ENCODE measurements at regions not wholly inside any gene's neighbourhood (a gene's known extent, or its start where the extent isn't known, plus 50 kb on each side); places are given as distances from the start of the nearest gene placed in this dataset.

DNA sequence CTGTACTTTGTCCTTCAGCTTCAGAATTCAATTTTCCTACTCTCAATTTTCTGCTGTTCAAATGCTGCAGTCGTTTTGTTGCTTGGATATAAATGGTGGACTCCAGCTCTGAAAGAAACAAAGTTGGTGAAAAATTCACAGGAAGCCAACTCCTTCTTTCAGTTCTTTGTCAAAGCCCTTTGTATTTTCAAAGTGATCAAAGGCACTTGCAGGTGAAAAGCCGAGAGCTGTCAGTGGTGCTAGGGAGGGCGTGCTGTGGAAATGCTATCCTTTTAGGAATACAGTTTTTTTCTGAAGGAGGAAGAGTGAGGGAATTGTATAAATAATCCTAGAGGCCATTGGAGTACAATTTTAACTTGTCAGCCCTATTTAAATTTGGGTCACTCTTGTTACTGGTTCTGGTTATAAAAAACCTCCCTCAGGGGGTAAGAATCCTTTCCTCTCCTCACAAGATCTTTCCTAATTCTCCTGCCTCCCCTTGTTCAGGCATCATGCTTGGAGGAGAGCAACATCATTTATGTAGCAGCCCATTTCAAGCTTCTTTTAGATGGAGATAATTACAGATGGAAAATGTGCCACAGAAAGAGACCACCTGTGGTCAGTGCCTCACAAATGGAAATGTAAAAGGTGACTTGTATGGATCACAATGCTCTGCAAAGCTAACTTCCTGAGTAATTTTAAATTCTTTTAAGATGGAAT lies 62.5 kb upstream of the GHR start:
- Histone ChIP-seq H3K9me2 (ENCODE audit: insufficient read depth) (no peaks in the 10 kb centered on the region), H3K4me1 (ENCODE audit: insufficient read depth) (peaks cover 10% of the 10 kb centered on the region), H3K36me3 (ENCODE audit: low read depth) (no peaks in the 10 kb centered on the region), H3K4me2 (ENCODE audit: unreplicated experiment) (no peak overlapping the region), H3K27ac (no peak overlapping the region), H3K27me3 (replicated peaks; ENCODE audit: insufficient read depth) (no peaks in the 10 kb centered on the region; the same call in 1 of the 2 replicates), H2AFZ (no peak overlapping the region), H4K20me1 (ENCODE audit: insufficient read depth) (no peaks in the 10 kb centered on the region), H3K9me3 (ENCODE audit: low read depth) (no peaks in the 10 kb centered on the region), H3K4me3 (no peak overlapping the region), H3K9ac (no peak overlapping the region), H3F3A (ENCODE audit: insufficient read depth) (no peaks in the 10 kb centered on the region), H3K79me2 (ENCODE audit: insufficient read depth) (no peaks in the 10 kb centered on the region)
- no peak for TF ChIP-seq EZH2phosphoT487 (IDR thresholded peaks at IDR 0.05; ENCODE audit: insufficient read depth, low read depth)
- in situ Hi-C loops (cut with MboI), result no loop called here
- WGBS, 2 experiments (ENCODE audit: low coverage in 1 of 2, low lambda C conversion rate in 2 of 2, missing lambda C conversion rate in 2 of 2), result 70 to 73% methylated on average over 3 of the region's 3 CpGs
- DNase-seq, result no peak

DNA sequence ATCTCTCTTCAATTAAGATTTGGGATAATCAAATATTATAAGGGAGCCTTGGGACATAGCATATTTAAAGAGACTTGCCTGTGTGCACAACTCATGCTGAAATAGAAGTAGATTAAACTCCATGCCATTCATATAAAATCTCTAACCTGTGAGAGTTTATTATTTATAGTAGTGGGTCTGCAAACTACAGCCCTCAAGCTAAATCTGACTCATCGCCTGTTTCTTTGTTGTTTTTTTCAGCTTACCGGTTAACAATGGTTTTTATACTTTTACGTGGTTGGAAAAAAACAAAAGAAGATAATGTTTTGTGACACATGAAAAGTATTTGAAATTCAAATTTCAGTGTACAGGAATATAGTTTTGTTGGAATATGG lies 61.9 kb upstream of the GHR start:
- Histone ChIP-seq H3K4me1 (ENCODE audit: insufficient read depth) (peaks cover 10% of the 10 kb centered on the region), H3K27ac (no peak overlapping the region), H4K20me1 (ENCODE audit: insufficient read depth) (no peaks in the 10 kb centered on the region), H3K9me2 (ENCODE audit: insufficient read depth) (no peaks in the 10 kb centered on the region), H2AFZ (no peak overlapping the region), H3K9me3 (ENCODE audit: low read depth) (no peaks in the 10 kb centered on the region), H3K9ac (no peak overlapping the region), H3K4me3 (no peak overlapping the region), H3K79me2 (ENCODE audit: insufficient read depth) (no peaks in the 10 kb centered on the region), H3K36me3 (ENCODE audit: low read depth) (no peaks in the 10 kb centered on the region), H3K4me2 (ENCODE audit: unreplicated experiment) (no peak overlapping the region), H3K27me3 (replicated peaks; ENCODE audit: insufficient read depth) (no peaks in the 10 kb centered on the region; the same call in 1 of the 2 replicates), H3F3A (ENCODE audit: insufficient read depth) (no peaks in the 10 kb centered on the region)
- DNase-seq, result no peak
- in situ Hi-C loops (cut with MboI), result no loop called here
- 84 to 90% methylated on average over 3 of the region's 3 CpGs for whole genome bisulfite sequencing, 2 experiments (ENCODE audit: low coverage in 1 of 2, low lambda C conversion rate in 2 of 2, missing lambda C conversion rate in 2 of 2)
- TF ChIP-seq EZH2phosphoT487 (IDR thresholded peaks at IDR 0.05; ENCODE audit: insufficient read depth, low read depth), result no peak
- no peak for TF ChIP-seq EZH2 (IDR thresholded peaks at IDR 0.05; ENCODE audit: insufficient read depth, poor library complexity, severe bottlenecking)

DNA sequence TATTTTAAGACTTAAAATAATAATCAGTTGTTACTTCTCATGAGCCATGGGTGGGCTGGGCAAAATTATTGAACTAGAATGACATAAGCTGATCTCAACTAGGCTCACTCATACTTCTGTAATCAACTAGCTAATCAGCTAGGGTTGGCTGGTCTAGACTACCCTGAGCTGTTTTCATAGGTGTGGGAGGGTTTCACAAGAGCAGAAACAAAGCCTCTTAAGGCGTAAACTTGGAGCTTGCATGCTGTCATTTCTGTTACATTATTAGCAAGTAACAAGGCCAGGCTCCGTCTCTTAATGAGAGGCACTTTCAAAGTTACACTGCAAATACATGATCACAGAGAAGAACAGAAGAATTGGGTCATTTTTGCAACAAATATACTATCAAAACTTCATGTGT lies 57.2 kb upstream of the GHR start:
- no peaks in the 10 kb centered on the region for H3K9me3 ChIP-seq (ENCODE audit: low read depth)
- in situ Hi-C loops (cut with MboI), result no loop called here
- H3K9ac ChIP-seq, result no peak overlapping the region
- no peak overlapping the region for H3K4me3 ChIP-seq
- H3K9me2 ChIP-seq (ENCODE audit: insufficient read depth), result no peaks in the 10 kb centered on the region
- no peak overlapping the region for H3K4me2 ChIP-seq (ENCODE audit: unreplicated experiment)
- H3K4me1 ChIP-seq (ENCODE audit: insufficient read depth), result no peaks in the 10 kb centered on the region
- no peak for DNase-seq
- no peaks in the 10 kb centered on the region for H3F3A ChIP-seq (ENCODE audit: insufficient read depth)
- no peak overlapping the region for H3K27ac ChIP-seq
- TF ChIP-seq EZH2 (IDR thresholded peaks at IDR 0.05; ENCODE audit: insufficient read depth, poor library complexity, severe bottlenecking) (no peak), EZH2phosphoT487 (IDR thresholded peaks at IDR 0.05; ENCODE audit: insufficient read depth, low read depth) (no peak)
- no peaks in the 10 kb centered on the region for H4K20me1 ChIP-seq (ENCODE audit: insufficient read depth)
- no peaks in the 10 kb centered on the region; the same call in 1 of the 2 replicates for H3K27me3 ChIP-seq (replicated peaks; ENCODE audit: insufficient read depth)
- 55 to 66% methylated on average over 2 of the region's 2 CpGs for WGBS, 2 experiments (ENCODE audit: low coverage in 1 of 2, low lambda C conversion rate in 2 of 2, missing lambda C conversion rate in 2 of 2)
- H2AFZ ChIP-seq, result no peak overlapping the region
- no peaks in the 10 kb centered on the region for H3K36me3 ChIP-seq (ENCODE audit: low read depth)
- H3K79me2 ChIP-seq (ENCODE audit: insufficient read depth), result no peaks in the 10 kb centered on the region

All from GM23248 (cell line).